CD4-positive, alpha-beta memory T cell (primary cell): ENCODE measurements at regions not wholly inside any gene's neighbourhood (a gene's known extent, or its start where the extent isn't known, plus 50 kb on each side); places are given as distances from the start of the nearest gene placed in this dataset.
"Not testable (repeated sequence)": the region's sequence is repeated elsewhere in the genome, so short reads cannot be mapped to it uniquely, and the experiment has no call there.

Source experiments
- CTCF ChIA-PET: fragments of 350-600 bp; sonication (Branson Sonifier 250); formaldehyde crosslinking; loops from one replicate; lab custom pipeline; 2021; ENCODE audit warnings: inconsistent platforms; ENCODE audit not compliant: partially characterized antibody; lab: Charles Lee
- POLR2A ChIA-PET: fragments of 350-600 bp; sonication (Branson Sonifier 250); formaldehyde crosslinking; loops from one replicate; lab custom pipeline; 2021; ENCODE audit not compliant: partially characterized antibody; lab: Charles Lee
- DNase-seq, 5 donors: peaks; one replicate each; pipeline versions ENCODE4 v3.0.0 to v3.0.0-alpha.2; 2020 to 2022; ENCODE audit warnings: mixed read lengths in 1 of 5
- H3K27ac ChIP-seq: one replicate; pipeline ENCODE4 v1.7.0; 2013; ENCODE audit warnings: low read depth, low read length
- H3K27me3 ChIP-seq: 2 replicates; pipeline ENCODE4 v1.7.0; 2013; ENCODE audit warnings: mild to moderate bottlenecking, low read length, moderate library complexity; ENCODE audit not compliant: insufficient read depth
- H3K36me3 ChIP-seq: 2 replicates; pipeline ENCODE4 v1.7.0; 2013; ENCODE audit warnings: mild to moderate bottlenecking, low read length, moderate library complexity; ENCODE audit not compliant: insufficient read depth
- H3K4me1 ChIP-seq: 2 replicates; pipeline ENCODE4 v1.7.0; 2013; ENCODE audit warnings: mild to moderate bottlenecking, low read length, moderate library complexity; ENCODE audit not compliant: insufficient read depth
- H3K4me3 ChIP-seq, 2 donors: one replicate each; pipeline ENCODE4 v1.7.0; 2013; ENCODE audit warnings: low read length in 2 of 2, mild to moderate bottlenecking in 1 of 2
- H3K9me3 ChIP-seq, 2 donors: one replicate each; pipeline ENCODE4 v1.7.0; 2013; ENCODE audit warnings: low read length in 2 of 2, control low read depth in 1 of 2; ENCODE audit not compliant: control insufficient read depth in 1 of 2
- H3K27ac Mint-ChIP-seq, 7 donors: one replicate each; pipeline ENCODE4 v1.8.0; 2020 to 2021; ENCODE audit warnings: mixed read lengths in 7 of 7, mild to moderate bottlenecking in 6 of 7, inconsistent platforms in 3 of 7, moderate library complexity in 3 of 7
- H3K27me3 Mint-ChIP-seq, 2 donors: one replicate each; pipeline ENCODE4 v1.8.0; 2020 to 2021; ENCODE audit warnings: mixed read lengths in 2 of 2
- H3K36me3 Mint-ChIP-seq, 2 donors: one replicate each; pipeline ENCODE4 v1.8.0; 2020 to 2021; ENCODE audit warnings: mixed read lengths in 2 of 2, inconsistent platforms in 1 of 2, mild to moderate bottlenecking in 1 of 2
- H3K4me1 Mint-ChIP-seq, 4 donors: one replicate each; pipeline ENCODE4 v1.8.0; 2020 to 2021; ENCODE audit warnings: mixed read lengths in 4 of 4, mild to moderate bottlenecking in 1 of 4
- H3K4me3 Mint-ChIP-seq, 8 donors: one replicate each; pipeline ENCODE4 v1.8.0; 2020 to 2021; ENCODE audit warnings: mixed read lengths in 8 of 8, mild to moderate bottlenecking in 7 of 8, moderate library complexity in 6 of 8, inconsistent platforms in 3 of 8
- H3K9me3 Mint-ChIP-seq, 8 donors: one replicate each; pipeline ENCODE4 v1.8.0; 2020 to 2021; ENCODE audit warnings: mixed read lengths in 8 of 8, mild to moderate bottlenecking in 5 of 8, inconsistent platforms in 3 of 8, moderate library complexity in 1 of 8
- intact Hi-C: fragments of 100-400 bp; cut with micrococcal nuclease; formaldehyde crosslinking; loops from one replicate; pipeline ENCODE4 v1.15.1; 2023

- H3K27ac Mint-ChIP-seq, H3K9me3 ChIP-seq, H3K36me3 ChIP-seq, H3K36me3 Mint-ChIP-seq, H3K4me1 ChIP-seq, POLR2A ChIA-PET, H3K4me3 Mint-ChIP-seq, intact Hi-C loops, H3K4me1 Mint-ChIP-seq, DNase-seq, H3K27me3 Mint-ChIP-seq, H3K27ac ChIP-seq, H3K4me3 ChIP-seq, H3K27me3 ChIP-seq, CTCF ChIA-PET: not testable (repeated sequence)
- H3K9me3 Mint-ChIP-seq: peaks cover 0 to 34% (median 13%) of the 10 kb centered on the region in 8 donors
Observed at GRCh38 chr4:12109056-12109455, 680.4 kb upstream of the HS3ST1 start.

GRCh38 chr4:12105519-12105918 is 676.8 kb upstream of the HS3ST1 start:
- H3K27ac Mint-ChIP-seq: no peak overlapping the region
- no peaks in the 10 kb centered on the region for H3K36me3 Mint-ChIP-seq
- POLR2A ChIA-PET: no interaction called here
- H3K9me3 Mint-ChIP-seq: peaks cover 0 to 5% (median 3%) of the 10 kb centered on the region in 8 donors
- no peak for DNase-seq
- H3K4me3 ChIP-seq: no peak overlapping the region
- no peak overlapping the region for H3K27ac ChIP-seq
- no peaks in the 10 kb centered on the region for H3K27me3 ChIP-seq
- no peaks in the 10 kb centered on the region for H3K27me3 Mint-ChIP-seq
- no peaks in the 10 kb centered on the region for H3K4me1 ChIP-seq
- H3K9me3 ChIP-seq: no peaks in the 10 kb centered on the region
- H3K36me3 ChIP-seq: no peaks in the 10 kb centered on the region
- H3K4me1 Mint-ChIP-seq: no peaks in the 10 kb centered on the region
- CTCF ChIA-PET: no interaction called here
- no peak overlapping the region for H3K4me3 Mint-ChIP-seq
- intact Hi-C loops: no loop called here

GRCh38 chr4:12089920-12090319 is 661.2 kb upstream of the HS3ST1 start:
- H3K4me1 Mint-ChIP-seq, H3K27me3 ChIP-seq, H3K4me1 ChIP-seq, H3K9me3 ChIP-seq, H3K27ac ChIP-seq, DNase-seq, H3K36me3 ChIP-seq, intact Hi-C loops, POLR2A ChIA-PET, H3K36me3 Mint-ChIP-seq, H3K27me3 Mint-ChIP-seq, H3K9me3 Mint-ChIP-seq, H3K4me3 Mint-ChIP-seq, H3K27ac Mint-ChIP-seq, CTCF ChIA-PET, H3K4me3 ChIP-seq: not testable (repeated sequence)

GRCh38 chr4:12084690-12085089 is 656.0 kb upstream of the HS3ST1 start:
- intact Hi-C loops: no loop called here
- no peak for DNase-seq
- no peaks in the 10 kb centered on the region for H3K36me3 ChIP-seq
- no peaks in the 10 kb centered on the region for H3K9me3 ChIP-seq
- no peak overlapping the region for H3K4me3 ChIP-seq
- no peaks in the 10 kb centered on the region for H3K4me1 ChIP-seq
- Mint-ChIP-seq H3K27ac (no peak overlapping the region), H3K36me3 (no peaks in the 10 kb centered on the region), H3K4me1 (no peaks in the 10 kb centered on the region), H3K4me3 (no peak overlapping the region), H3K9me3 (peaks cover 0 to 11% (median 4%) of the 10 kb centered on the region in 8 donors), H3K27me3 (no peaks in the 10 kb centered on the region)
- no peak overlapping the region for H3K27ac ChIP-seq
- POLR2A ChIA-PET: no interaction called here
- no peaks in the 10 kb centered on the region for H3K27me3 ChIP-seq
- CTCF ChIA-PET: no interaction called here

- ChIA-PET POLR2A (no interaction called here), CTCF (no interaction called here)
- Mint-ChIP-seq H3K4me3 (no peak overlapping the region), H3K27ac (no peak overlapping the region), H3K9me3 (peaks cover 0 to 5% (median under 1%) of the 10 kb centered on the region in 8 donors), H3K27me3 (no peaks in the 10 kb centered on the region), H3K36me3 (no peaks in the 10 kb centered on the region), H3K4me1 (no peaks in the 10 kb centered on the region)
- intact Hi-C loops: no loop called here
- no peaks in the 10 kb centered on the region for H3K27me3 ChIP-seq
- no peaks in the 10 kb centered on the region for H3K36me3 ChIP-seq
- no peaks in the 10 kb centered on the region for H3K4me1 ChIP-seq
- H3K4me3 ChIP-seq: no peak overlapping the region
- no peak for DNase-seq
- H3K9me3 ChIP-seq: no peaks in the 10 kb centered on the region
- no peak overlapping the region for H3K27ac ChIP-seq
Observed at GRCh38 chr4:12071316-12071715, 642.6 kb upstream of the HS3ST1 start.

GRCh38 chr4:12053966-12054365 is 625.3 kb upstream of the HS3ST1 start:
- Mint-ChIP-seq H3K27ac (no peak overlapping the region), H3K4me3 (no peak overlapping the region), H3K36me3 (no peaks in the 10 kb centered on the region), H3K27me3 (no peaks in the 10 kb centered on the region), H3K4me1 (no peaks in the 10 kb centered on the region), H3K9me3 (peaks cover 0 to 12% (median 5%) of the 10 kb centered on the region in 8 donors)
- ChIA-PET POLR2A (no interaction called here), CTCF (no interaction called here)
- no peaks in the 10 kb centered on the region for H3K36me3 ChIP-seq
- no peaks in the 10 kb centered on the region for H3K27me3 ChIP-seq
- no peaks in the 10 kb centered on the region for H3K9me3 ChIP-seq
- no peaks in the 10 kb centered on the region for H3K4me1 ChIP-seq
- no peak overlapping the region for H3K27ac ChIP-seq
- H3K4me3 ChIP-seq: no peak overlapping the region
- no peak for DNase-seq
- intact Hi-C loops: no loop called here

GRCh38 chr4:12053556-12053955 is 624.9 kb upstream of the HS3ST1 start:
- no peak overlapping the region for H3K4me3 Mint-ChIP-seq
- peaks cover 0 to 16% (median 5%) of the 10 kb centered on the region in 8 donors for H3K9me3 Mint-ChIP-seq
- H3K36me3 Mint-ChIP-seq: no peaks in the 10 kb centered on the region
- DNase-seq: no peak
- H3K4me3 ChIP-seq: no peak overlapping the region
- intact Hi-C loops: no loop called here
- H3K9me3 ChIP-seq: no peaks in the 10 kb centered on the region
- no peaks in the 10 kb centered on the region for H3K4me1 ChIP-seq
- no peak overlapping the region for H3K27ac ChIP-seq
- H3K27me3 ChIP-seq: no peaks in the 10 kb centered on the region
- no peaks in the 10 kb centered on the region for H3K4me1 Mint-ChIP-seq
- H3K27ac Mint-ChIP-seq: no peak overlapping the region
- CTCF ChIA-PET: no interaction called here
- POLR2A ChIA-PET: no interaction called here
- no peaks in the 10 kb centered on the region for H3K27me3 Mint-ChIP-seq
- H3K36me3 ChIP-seq: no peaks in the 10 kb centered on the region

GRCh38 chr4:12050357-12050756 is 621.7 kb upstream of the HS3ST1 start:
- Mint-ChIP-seq H3K4me1 (no peaks in the 10 kb centered on the region), H3K4me3 (no peak overlapping the region), H3K9me3 (peaks cover 0 to 19% (median 5%) of the 10 kb centered on the region in 8 donors), H3K27ac (no peak overlapping the region), H3K36me3 (no peaks in the 10 kb centered on the region), H3K27me3 (no peaks in the 10 kb centered on the region)
- Histone ChIP-seq H3K36me3 (no peaks in the 10 kb centered on the region), H3K4me1 (no peaks in the 10 kb centered on the region), H3K4me3 (no peak overlapping the region), H3K27me3 (no peaks in the 10 kb centered on the region), H3K9me3 (no peaks in the 10 kb centered on the region), H3K27ac (no peak overlapping the region)
- DNase-seq: no peak
- CTCF ChIA-PET: no interaction called here
- POLR2A ChIA-PET: no interaction called here
- intact Hi-C loops: no loop called here
